ENCODE measurements at regions not wholly inside any gene's neighbourhood (a gene's known extent, or its start where the extent isn't known, plus 50 kb on each side); places are given as distances from the start of the nearest gene placed in this dataset.

GRCh38 chr13:106152047-106152446 is 383.4 kb downstream of the EFNB2 start:
- H3K4me1 Mint-ChIP-seq = no peaks in the 10 kb centered on the region

GRCh38 chr13:106151056-106151699 is 384.3 kb downstream of the EFNB2 start:
- Mint-ChIP-seq H3K4me1 (no peaks in the 10 kb centered on the region), H3K4me3 (no peak overlapping the region), H3K36me3 (no peaks in the 10 kb centered on the region), H3K27ac (no peak overlapping the region), H3K27me3 (no peaks in the 10 kb centered on the region), H3K9me3 (peaks cover 0 to 16% (median 3%) of the 10 kb centered on the region in 7 donors)
- DNase-seq = no peak
- ATAC-seq (ENCODE audit: low read depth in 2 of 2) = no peak

More at GRCh38 chr13:106152047-106152446, 383.4 kb downstream of the EFNB2 start:
- Mint-ChIP-seq H3K27me3 (no peaks in the 10 kb centered on the region), H3K36me3 (no peaks in the 10 kb centered on the region), H3K27ac (no peak overlapping the region), H3K9me3 (peaks cover 0 to 15% (median 3%) of the 10 kb centered on the region in 7 donors), H3K4me3 (no peak overlapping the region)
- ATAC-seq (ENCODE audit: low read depth in 2 of 2) (no peak), DNase-seq (no peak)

- Mint-ChIP-seq H3K36me3 (no peaks in the 10 kb centered on the region), H3K4me3 (peak overlapping the region in 1 of 8 donors; percentile 1), H3K27ac (no peak overlapping the region), H3K4me1 (no peaks in the 10 kb centered on the region), H3K9me3 (peaks cover 0 to 8% (median 0%) of the 10 kb centered on the region in 7 donors), H3K27me3 (no peaks in the 10 kb centered on the region)
- no peak for ATAC-seq (ENCODE audit: low read depth in 2 of 2)
- DNase-seq = no peak
These were observed 389.2 kb downstream of the EFNB2 start for GRCh38 chr13:106145997-106146864.

GRCh38 chr13:106145070-106145469 is 390.4 kb downstream of the EFNB2 start:
- H3K36me3 Mint-ChIP-seq = no peaks in the 10 kb centered on the region
- H3K4me1 Mint-ChIP-seq = no peaks in the 10 kb centered on the region
- DNase-seq = no peak
- H3K9me3 Mint-ChIP-seq = peaks cover 0 to 8% (median 0%) of the 10 kb centered on the region in 7 donors
- no peak overlapping the region for H3K4me3 Mint-ChIP-seq
- no peak for ATAC-seq (ENCODE audit: low read depth in 2 of 2)
- no peaks in the 10 kb centered on the region for H3K27me3 Mint-ChIP-seq
- no peak overlapping the region for H3K27ac Mint-ChIP-seq

- H3K4me1 Mint-ChIP-seq = no peaks in the 10 kb centered on the region
- no peaks in the 10 kb centered on the region for H3K27me3 Mint-ChIP-seq
- no peak overlapping the region for H3K27ac Mint-ChIP-seq
- DNase-seq = no peak
- H3K36me3 Mint-ChIP-seq = no peaks in the 10 kb centered on the region
- ATAC-seq (ENCODE audit: low read depth in 2 of 2) = no peak
- no peak overlapping the region for H3K4me3 Mint-ChIP-seq
- peaks cover 0 to 8% (median 0%) of the 10 kb centered on the region in 7 donors for H3K9me3 Mint-ChIP-seq
These were observed 391.3 kb downstream of the EFNB2 start for GRCh38 chr13:106143930-106144709.

GRCh38 chr13:106143392-106143791 is 392.1 kb downstream of the EFNB2 start:
- ATAC-seq (ENCODE audit: low read depth in 2 of 2) (no peak), DNase-seq (no peak)
- H3K36me3 Mint-ChIP-seq = no peaks in the 10 kb centered on the region
- H3K27me3 Mint-ChIP-seq = no peaks in the 10 kb centered on the region
- H3K9me3 Mint-ChIP-seq = peaks cover 0 to 8% (median 0%) of the 10 kb centered on the region in 7 donors
- H3K4me1 Mint-ChIP-seq = no peaks in the 10 kb centered on the region
- H3K4me3 Mint-ChIP-seq = no peak overlapping the region
- no peak overlapping the region for H3K27ac Mint-ChIP-seq

GRCh38 chr13:106140476-106140875 is 395.0 kb downstream of the EFNB2 start:
- no peak overlapping the region for H3K4me3 Mint-ChIP-seq
- peaks cover 0 to 4% (median 0%) of the 10 kb centered on the region in 7 donors for H3K9me3 Mint-ChIP-seq
- no peak for ATAC-seq (ENCODE audit: low read depth in 2 of 2)
- H3K36me3 Mint-ChIP-seq = no peaks in the 10 kb centered on the region
- H3K27ac Mint-ChIP-seq = no peak overlapping the region
- DNase-seq = no peak
- H3K27me3 Mint-ChIP-seq = no peaks in the 10 kb centered on the region
- no peaks in the 10 kb centered on the region for H3K4me1 Mint-ChIP-seq

- no peak overlapping the region for H3K4me3 Mint-ChIP-seq
- no peaks in the 10 kb centered on the region for H3K36me3 Mint-ChIP-seq
- no peak for DNase-seq
- ATAC-seq (ENCODE audit: low read depth in 2 of 2) = no peak
- no peaks in the 10 kb centered on the region for H3K27me3 Mint-ChIP-seq
- no peaks in the 10 kb centered on the region for H3K4me1 Mint-ChIP-seq
- peaks cover 0 to 4% (median 0%) of the 10 kb centered on the region in 7 donors for H3K9me3 Mint-ChIP-seq
- no peak overlapping the region for H3K27ac Mint-ChIP-seq
These were observed 395.5 kb downstream of the EFNB2 start for GRCh38 chr13:106139942-106140341.

- H3K4me3 Mint-ChIP-seq = no peak overlapping the region
- DNase-seq (no peak), ATAC-seq (ENCODE audit: low read depth in 2 of 2) (no peak)
- H3K36me3 Mint-ChIP-seq = no peaks in the 10 kb centered on the region
- no peaks in the 10 kb centered on the region for H3K27me3 Mint-ChIP-seq
- H3K4me1 Mint-ChIP-seq = no peaks in the 10 kb centered on the region
- H3K9me3 Mint-ChIP-seq = peaks cover 0 to 4% (median 1%) of the 10 kb centered on the region in 7 donors
- no peak overlapping the region for H3K27ac Mint-ChIP-seq
These were observed 396.1 kb downstream of the EFNB2 start for GRCh38 chr13:106139377-106139776.

GRCh38 chr13:106138620-106139019 is 396.8 kb downstream of the EFNB2 start:
- Mint-ChIP-seq H3K27ac (no peak overlapping the region), H3K36me3 (no peaks in the 10 kb centered on the region), H3K27me3 (no peaks in the 10 kb centered on the region), H3K9me3 (peaks cover 0 to 10% (median 3%) of the 10 kb centered on the region in 7 donors), H3K4me1 (no peaks in the 10 kb centered on the region), H3K4me3 (no peak overlapping the region)
- ATAC-seq (ENCODE audit: low read depth in 2 of 2) = no peak
- no peak for DNase-seq

- Mint-ChIP-seq H3K27ac (no peak overlapping the region), H3K36me3 (no peaks in the 10 kb centered on the region), H3K4me3 (no peak overlapping the region), H3K27me3 (no peaks in the 10 kb centered on the region), H3K9me3 (peaks cover 2 to 22% (median 13%) of the 10 kb centered on the region in 7 donors), H3K4me1 (no peaks in the 10 kb centered on the region)
- ATAC-seq (ENCODE audit: low read depth in 2 of 2) = no peak
- no peak for DNase-seq
These were observed 402.4 kb downstream of the EFNB2 start for GRCh38 chr13:106133025-106133424.

GRCh38 chr13:106132216-106132615 is 403.2 kb downstream of the EFNB2 start:
- H3K4me3 Mint-ChIP-seq = no peak overlapping the region
- H3K27me3 Mint-ChIP-seq = no peaks in the 10 kb centered on the region
- no peaks in the 10 kb centered on the region for H3K36me3 Mint-ChIP-seq

GRCh38 chr13:106129993-106130392 is 405.5 kb downstream of the EFNB2 start:
- no peak overlapping the region for H3K4me3 Mint-ChIP-seq
- H3K36me3 Mint-ChIP-seq = no peaks in the 10 kb centered on the region
- ATAC-seq (ENCODE audit: low read depth in 2 of 2) (no peak), DNase-seq (no peak)
- H3K9me3 Mint-ChIP-seq = peaks cover 2 to 22% (median 15%) of the 10 kb centered on the region in 7 donors
- no peaks in the 10 kb centered on the region for H3K27me3 Mint-ChIP-seq
- H3K27ac Mint-ChIP-seq = peak overlapping the region in 1 of 6 donors; percentile 1
- no peaks in the 10 kb centered on the region for H3K4me1 Mint-ChIP-seq

More at GRCh38 chr13:106132216-106132615, 403.2 kb downstream of the EFNB2 start:
- Mint-ChIP-seq H3K27ac (no peak overlapping the region), H3K9me3 (peaks cover 2 to 22% (median 16%) of the 10 kb centered on the region in 7 donors), H3K4me1 (no peaks in the 10 kb centered on the region)
- no peak for DNase-seq
- ATAC-seq (ENCODE audit: low read depth in 2 of 2) = no peak

Measured in naive B cell (primary cell).